HEK293 (cell line): ENCODE measurements at regions not wholly inside any gene's neighbourhood (a gene's known extent, or its start where the extent isn't known, plus 50 kb on each side); places are given as distances from the start of the nearest gene placed in this dataset.

Source experiments
- CTCF ChIA-PET: fragments of 350-600 bp; formaldehyde crosslinking; extraction: SDS; loops from one replicate; lab custom pipeline; 2021; ENCODE audit warnings: antibody characterized with exemption; lab: Yijun Ruan, JAX
- POLR2A ChIA-PET: fragments of 300-600 bp; formaldehyde crosslinking; extraction: SDS; loops from one replicate; lab custom pipeline; 2020; ENCODE audit warnings: antibody characterized with exemption, inconsistent platforms; lab: Yijun Ruan, JAX
- H3K27ac ChIP-seq: fragments of 200-500 bp; sonication (Bioruptor generic); 2 replicates; pipeline ENCODE4 v1.5.1; 2014; ENCODE audit warnings: low read depth, low read length, control low read depth, inconsistent platforms; ENCODE audit errors: extremely low read depth
- H3K36me3 ChIP-seq, 2 experiments: fragments of 200-500 bp in 1 of 2; sonication (Bioruptor generic) in 1 of 2; 1 replicate in 1 of 2; 2 replicates in 1 of 2; pipeline ENCODE4 v1.5.1; 2014 to 2017; ENCODE audit warnings: inconsistent platforms in 2 of 2, low read length in 2 of 2; ENCODE audit not compliant: control insufficient read depth in 2 of 2, insufficient read depth in 1 of 2
- H3K4me1 ChIP-seq: fragments of 200-500 bp; sonication (Bioruptor generic); 2 replicates; pipeline ENCODE4 v1.5.1; 2014; ENCODE audit warnings: mild to moderate bottlenecking, low read length, inconsistent platforms; ENCODE audit not compliant: control insufficient read depth, insufficient read depth
- H3K4me3 ChIP-seq: 2 replicates; pipeline ENCODE4 v1.5.1; 2011; ENCODE audit warnings: low read depth, mild to moderate bottlenecking, control low read depth, low read length, moderate library complexity
- H3K9me3 ChIP-seq: fragments of 200-500 bp; sonication (Bioruptor generic); 2 replicates; pipeline ENCODE4 v1.5.1; 2014; ENCODE audit warnings: low read depth, low read length, inconsistent platforms; ENCODE audit not compliant: control insufficient read depth, insufficient read depth
- MEIS1 ChIP-seq: sonication (generic); formaldehyde crosslinking; IDR thresholded peaks from 2 replicates; pipeline ENCODE4 v1.8.1; 2022; ENCODE audit warnings: missing genetic modification reagents, mild to moderate bottlenecking, borderline replicate concordance
- MYNN ChIP-seq: fragments of 450-650 bp; formaldehyde crosslinking; IDR thresholded peaks from 2 replicates; pipeline ENCODE4 v1.5.1; 2016; ENCODE audit warnings: missing biosample characterization, missing genetic modification characterization, borderline replicate concordance
- OVOL3 ChIP-seq: fragments of 450-650 bp; formaldehyde crosslinking; IDR thresholded peaks from 2 replicates; pipeline ENCODE4 v1.5.1; 2016; ENCODE audit warnings: missing biosample characterization, missing genetic modification characterization
- REST ChIP-seq: fragments of 450-650 bp; formaldehyde crosslinking; IDR thresholded peaks from 2 replicates; pipeline ENCODE4 v1.5.1; 2016; ENCODE audit warnings: missing biosample characterization, missing genetic modification characterization
- SALL2 ChIP-seq: fragments of 450-650 bp; formaldehyde crosslinking; IDR thresholded peaks from 2 replicates; pipeline ENCODE4 v1.5.0; 2017; ENCODE audit warnings: missing biosample characterization, mild to moderate bottlenecking, missing genetic modification characterization, borderline replicate concordance
- SCRT1 ChIP-seq: fragments of 450-650 bp; formaldehyde crosslinking; IDR thresholded peaks from 2 replicates; pipeline ENCODE4 v1.5.1; 2016; ENCODE audit warnings: missing biosample characterization, missing genetic modification characterization, borderline replicate concordance
- TCF7L2 ChIP-seq: IDR thresholded peaks from 2 replicates; pipeline ENCODE4 v1.6.1; 2011; ENCODE audit warnings: low read depth, mild to moderate bottlenecking, inconsistent platforms, low read length, moderate library complexity, borderline replicate concordance
- WT1 ChIP-seq: fragments of 450-650 bp; formaldehyde crosslinking; IDR thresholded peaks from 2 replicates; pipeline ENCODE4 v1.5.1; 2016; ENCODE audit warnings: missing biosample characterization, missing genetic modification characterization
- ZNF133 ChIP-seq: fragments of 450-650 bp; formaldehyde crosslinking; IDR thresholded peaks from 2 replicates; pipeline ENCODE4 v1.5.1; 2016; ENCODE audit warnings: missing biosample characterization, missing genetic modification characterization
- ZNF175 ChIP-seq: fragments of 450-650 bp; formaldehyde crosslinking; IDR thresholded peaks from 2 replicates; pipeline ENCODE4 v1.5.1; 2016; ENCODE audit warnings: missing biosample characterization, missing genetic modification characterization
- ZNF24 ChIP-seq: fragments of 450-650 bp; formaldehyde crosslinking; IDR thresholded peaks from 2 replicates; pipeline ENCODE4 v1.5.1; 2016; ENCODE audit warnings: missing biosample characterization, missing genetic modification characterization
- ZNF324 ChIP-seq: fragments of 450-650 bp; formaldehyde crosslinking; IDR thresholded peaks from 2 replicates; pipeline ENCODE4 v1.5.1; 2016; ENCODE audit warnings: missing biosample characterization, missing genetic modification characterization
- ZNF350 ChIP-seq: fragments of 450-650 bp; formaldehyde crosslinking; IDR thresholded peaks from 2 replicates; pipeline ENCODE4 v1.5.0; 2017; ENCODE audit warnings: missing biosample characterization, mild to moderate bottlenecking, missing genetic modification characterization
- ZNF362 ChIP-seq: fragments of 450-650 bp; formaldehyde crosslinking; IDR thresholded peaks from 2 replicates; pipeline ENCODE4 v1.5.1; 2016; ENCODE audit warnings: missing biosample characterization, missing genetic modification characterization
- ZNF394 ChIP-seq: fragments of 450-650 bp; formaldehyde crosslinking; IDR thresholded peaks from 2 replicates; pipeline ENCODE4 v1.5.1; 2016; ENCODE audit warnings: missing biosample characterization, missing genetic modification characterization, mild to moderate bottlenecking, moderate library complexity, borderline replicate concordance
- ZNF423 ChIP-seq: fragments of 450-650 bp; formaldehyde crosslinking; IDR thresholded peaks from 2 replicates; pipeline ENCODE4 v1.5.1; 2016; ENCODE audit warnings: missing biosample characterization, missing genetic modification characterization
- ZNF624 ChIP-seq: fragments of 450-650 bp; formaldehyde crosslinking; IDR thresholded peaks from 2 replicates; pipeline ENCODE4 v1.5.1; 2017; ENCODE audit warnings: missing biosample characterization, missing genetic modification characterization
- ZNF664 ChIP-seq: fragments of 450-650 bp; formaldehyde crosslinking; IDR thresholded peaks from 2 replicates; pipeline ENCODE4 v1.5.1; 2016; ENCODE audit warnings: missing biosample characterization, missing genetic modification characterization
- ZNF677 ChIP-seq: fragments of 450-650 bp; IDR thresholded peaks from 2 replicates; pipeline ENCODE4 v1.5.0; 2018; ENCODE audit warnings: missing biosample characterization, mild to moderate bottlenecking, missing genetic modification characterization, moderate library complexity
- ZNF830 ChIP-seq: fragments of 450-650 bp; IDR thresholded peaks from 2 replicates; pipeline ENCODE4 v1.5.0; 2018; ENCODE audit warnings: missing biosample characterization, missing genetic modification characterization, low read depth, mild to moderate bottlenecking, moderate library complexity
- ZNF843 ChIP-seq: fragments of 450-650 bp; formaldehyde crosslinking; IDR thresholded peaks from 2 replicates; pipeline ENCODE4 v1.5.1; 2016; ENCODE audit warnings: missing biosample characterization, missing genetic modification characterization
- ZSCAN23 ChIP-seq: fragments of 450-650 bp; formaldehyde crosslinking; IDR thresholded peaks from 2 replicates; pipeline ENCODE4 v1.5.1; 2016; ENCODE audit warnings: missing biosample characterization, missing genetic modification characterization
- ZXDB ChIP-seq: fragments of 450-650 bp; formaldehyde crosslinking; IDR thresholded peaks from 2 replicates; pipeline ENCODE4 v1.5.1; 2016; ENCODE audit warnings: missing biosample characterization, missing genetic modification characterization
- TF ChIP-seq, protein P1 (sequence below): fragments of 450-650 bp; formaldehyde crosslinking; IDR thresholded peaks from 2 replicates; pipeline ENCODE4 v1.5.1; 2016; ENCODE audit warnings: missing biosample characterization, missing genetic modification characterization

GRCh38 chr16:59719121-59719520, 985.0 kb upstream of the GOT2 start:
- Histone ChIP-seq H3K9me3 (no peaks in the 10 kb centered on the region), H3K27ac (no peak overlapping the region), H3K4me3 (no peak overlapping the region), H3K36me3 (no peaks in the 10 kb centered on the region), H3K4me1 (no peaks in the 10 kb centered on the region)
- TF ChIP-seq ZNF664 (no peak), ZNF423 (tag by site-specific recombination) (no peak), ZNF843 (tag by site-specific recombination) (no peak), SCRT1 (tag by site-specific recombination) (no peak), MEIS1 (CRISPR knock-in tag) (no peak), ZSCAN23 (tag by site-specific recombination) (no peak)
- ChIA-PET CTCF (no interaction called here), POLR2A (no interaction called here)

DNA sequence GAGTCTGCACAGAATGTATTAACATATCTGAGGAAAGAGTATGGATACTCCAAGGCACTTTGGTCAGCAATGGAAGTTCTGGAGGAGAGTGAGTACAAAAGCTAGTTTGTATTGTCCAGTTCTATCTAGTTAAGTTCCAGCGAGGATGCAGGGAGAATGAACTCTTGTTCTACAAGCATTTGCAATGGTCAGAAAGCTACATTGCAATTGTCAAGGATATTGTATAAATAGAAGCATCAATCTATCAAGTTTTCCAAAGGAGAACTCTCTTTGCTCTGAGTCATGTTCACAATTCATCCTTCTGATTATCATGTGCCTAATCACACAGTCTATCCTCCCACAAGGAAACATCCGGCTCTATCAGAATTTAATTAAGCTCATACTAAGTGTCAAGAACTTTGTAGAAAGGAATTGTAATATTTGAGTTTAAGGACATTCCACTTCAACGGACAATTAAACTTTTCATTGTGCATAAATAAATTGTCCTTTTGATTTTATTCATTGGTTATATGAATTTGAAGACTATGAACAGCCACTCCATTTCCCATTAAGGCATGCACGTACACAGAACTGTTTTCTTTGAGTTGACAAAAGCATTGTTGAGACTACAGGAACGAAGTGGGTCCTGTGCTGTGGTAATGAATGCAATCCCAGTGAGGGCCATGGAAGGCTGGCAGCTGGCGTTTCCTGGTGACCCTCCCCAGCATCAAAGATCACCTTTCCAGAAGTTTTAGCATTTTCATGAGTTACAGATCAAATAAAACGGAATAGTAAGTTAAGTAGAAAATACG, 973.5 kb upstream of the GOT2 start:
- CTCF ChIA-PET: no interaction called here
- POLR2A ChIA-PET: no interaction called here
- no peak for TF ChIP-seq ZNF624 (tag by site-specific recombination)
- no peak for TF ChIP-seq ZNF350 (tag by site-specific recombination)
- no peak for TF ChIP-seq ZXDB (tag by site-specific recombination)
- no peak for TF ChIP-seq ZSCAN23 (tag by site-specific recombination)
- TF ChIP-seq MYNN: no peak
- no peak for TF ChIP-seq ZNF24 (tag by site-specific recombination)
- no peak for TF ChIP-seq ZNF133
- TF ChIP-seq ZNF362 (tag by site-specific recombination): no peak
- no peak for TF ChIP-seq ZNF830 (tag by site-specific recombination)
- no peak for TF ChIP-seq SALL2 (tag by site-specific recombination)

GRCh38 chr16:59701963-59702930, 968.1 kb upstream of the GOT2 start:
- Histone ChIP-seq H3K4me1 (no peaks in the 10 kb centered on the region), H3K36me3 (no peaks in the 10 kb centered on the region), H3K27ac (no peak overlapping the region), H3K4me3 (no peak overlapping the region), H3K9me3 (no peaks in the 10 kb centered on the region)
- no peak for TF ChIP-seq ZNF843 (tag by site-specific recombination)
- TF ChIP-seq, protein P1, sequence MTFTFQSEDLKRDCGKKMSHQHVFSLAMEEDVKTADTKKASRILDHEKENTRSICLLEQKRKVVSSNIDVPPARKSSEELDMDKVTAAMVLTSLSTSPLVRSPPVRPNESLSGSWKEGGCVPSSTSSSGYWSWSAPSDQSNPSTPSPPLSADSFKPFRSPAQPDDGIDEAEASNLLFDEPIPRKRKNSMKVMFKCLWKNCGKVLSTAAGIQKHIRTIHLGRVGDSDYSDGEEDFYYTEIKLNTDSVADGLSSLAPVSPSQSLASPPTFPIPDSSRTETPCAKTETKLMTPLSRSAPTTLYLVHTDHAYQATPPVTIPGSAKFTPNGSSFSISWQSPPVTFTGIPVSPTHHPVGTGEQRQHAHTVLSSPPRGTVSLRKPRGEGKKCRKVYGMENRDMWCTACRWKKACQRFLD: no peak
- TF ChIP-seq WT1 (tag by site-specific recombination): no peak
- no peak for TF ChIP-seq OVOL3 (tag by site-specific recombination)
- TF ChIP-seq ZNF175 (tag by site-specific recombination): no peak
- TF ChIP-seq REST (tag by site-specific recombination): no peak
- no peak for TF ChIP-seq ZNF324 (tag by site-specific recombination)
- no peak for TF ChIP-seq ZSCAN23 (tag by site-specific recombination)
- TF ChIP-seq ZNF394 (tag by site-specific recombination): no peak
- no peak for TF ChIP-seq TCF7L2
- TF ChIP-seq ZNF677 (tag by site-specific recombination): no peak
- CTCF ChIA-PET: interaction anchor here (0.6 kb wide), 1 partner anchor 35 kb away, joined by 5 read pairs; no protein-coding TSS in a partner anchor
- POLR2A ChIA-PET: no interaction called here

More for the DNA sequence above, 973.5 kb upstream of the GOT2 start:
- Histone ChIP-seq H3K4me1 (no peaks in the 10 kb centered on the region), H3K27ac (no peak overlapping the region), H3K4me3 (no peak overlapping the region), H3K9me3 (no peaks in the 10 kb centered on the region), H3K36me3 (no peaks in the 10 kb centered on the region)
